ENCODE measurements at regions not wholly inside any gene's neighbourhood (a gene's known extent, or its start where the extent isn't known, plus 50 kb on each side); places are given as distances from the start of the nearest gene placed in this dataset.

DNA sequence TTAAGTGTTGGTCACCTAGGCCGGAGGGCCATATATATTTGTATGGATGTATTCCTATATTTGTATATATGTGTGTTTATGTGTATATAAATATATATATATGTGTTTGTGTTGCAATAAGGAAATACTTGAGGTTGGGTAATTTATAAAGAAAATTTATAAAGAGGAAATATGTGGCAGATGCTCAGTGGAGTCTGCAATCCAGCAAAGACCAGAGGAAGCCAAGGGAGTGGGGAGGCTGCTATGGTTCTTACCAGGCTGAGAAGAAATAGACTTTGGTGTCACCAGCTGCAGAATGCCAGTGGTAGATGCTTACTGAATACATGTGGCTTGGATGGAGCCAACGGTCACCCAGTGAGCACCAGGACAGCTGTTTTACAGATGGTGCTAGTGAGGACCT is 97.4 kb upstream of the ELOVL5 start:
- H3K36me3 Mint-ChIP-seq (ENCODE audit: low read depth) = peaks cover 4% of the 10 kb centered on the region
- H3K27ac Mint-ChIP-seq = no peak overlapping the region
- H3K9me3 Mint-ChIP-seq = peaks cover 18% of the 10 kb centered on the region
- no peaks in the 10 kb centered on the region for H3K27me3 Mint-ChIP-seq (ENCODE audit: low read depth, poor library complexity)
- no peak for DNase-seq
- TF ChIP-seq CTCF (IDR thresholded peaks at IDR 0.05) = no peak
- peaks cover 10% of the 10 kb centered on the region for H3K4me1 Mint-ChIP-seq
- no peak overlapping the region for H3K4me3 Mint-ChIP-seq

GRCh38 chr6:53441761-53442160 is 93.0 kb upstream of the ELOVL5 start:
- no peak overlapping the region for H3K4me3 Mint-ChIP-seq
- no peak for DNase-seq

GRCh38 chr6:53441035-53441493 is 92.3 kb upstream of the ELOVL5 start:
- DNase-seq = no peak
- H3K4me3 Mint-ChIP-seq = no peak overlapping the region
- no peak overlapping the region for H3K27ac Mint-ChIP-seq
- H3K27me3 Mint-ChIP-seq (ENCODE audit: low read depth, poor library complexity) = no peaks in the 10 kb centered on the region
- no peaks in the 10 kb centered on the region for H3K9me3 Mint-ChIP-seq
- peaks cover 12% of the 10 kb centered on the region for H3K4me1 Mint-ChIP-seq
- no peaks in the 10 kb centered on the region for H3K36me3 Mint-ChIP-seq (ENCODE audit: low read depth)
- no peak for TF ChIP-seq CTCF (IDR thresholded peaks at IDR 0.05)

More at GRCh38 chr6:53441761-53442160, 93.0 kb upstream of the ELOVL5 start:
- Mint-ChIP-seq H3K4me1 (peaks cover 15% of the 10 kb centered on the region), H3K36me3 (ENCODE audit: low read depth) (no peaks in the 10 kb centered on the region), H3K27ac (no peak overlapping the region), H3K9me3 (no peaks in the 10 kb centered on the region), H3K27me3 (ENCODE audit: low read depth, poor library complexity) (no peaks in the 10 kb centered on the region)
- TF ChIP-seq CTCF (IDR thresholded peaks at IDR 0.05) = no peak

GRCh38 chr6:53440336-53440945 is 91.7 kb upstream of the ELOVL5 start:
- Mint-ChIP-seq H3K36me3 (ENCODE audit: low read depth) (no peaks in the 10 kb centered on the region), H3K4me1 (peaks cover 12% of the 10 kb centered on the region), H3K9me3 (no peaks in the 10 kb centered on the region), H3K4me3 (no peak overlapping the region), H3K27me3 (ENCODE audit: low read depth, poor library complexity) (no peaks in the 10 kb centered on the region), H3K27ac (peak overlapping the region; percentile 55)
- DNase-seq = no peak
- TF ChIP-seq CTCF (IDR thresholded peaks at IDR 0.05) = no peak

GRCh38 chr6:53439556-53439955 is 90.8 kb upstream of the ELOVL5 start:
- Mint-ChIP-seq H3K27ac (no peak overlapping the region), H3K36me3 (ENCODE audit: low read depth) (no peaks in the 10 kb centered on the region), H3K27me3 (ENCODE audit: low read depth, poor library complexity) (no peaks in the 10 kb centered on the region), H3K4me1 (peaks cover 12% of the 10 kb centered on the region), H3K4me3 (no peak overlapping the region), H3K9me3 (no peaks in the 10 kb centered on the region)
- no peak for DNase-seq
- TF ChIP-seq CTCF (IDR thresholded peaks at IDR 0.05) = no peak

DNA sequence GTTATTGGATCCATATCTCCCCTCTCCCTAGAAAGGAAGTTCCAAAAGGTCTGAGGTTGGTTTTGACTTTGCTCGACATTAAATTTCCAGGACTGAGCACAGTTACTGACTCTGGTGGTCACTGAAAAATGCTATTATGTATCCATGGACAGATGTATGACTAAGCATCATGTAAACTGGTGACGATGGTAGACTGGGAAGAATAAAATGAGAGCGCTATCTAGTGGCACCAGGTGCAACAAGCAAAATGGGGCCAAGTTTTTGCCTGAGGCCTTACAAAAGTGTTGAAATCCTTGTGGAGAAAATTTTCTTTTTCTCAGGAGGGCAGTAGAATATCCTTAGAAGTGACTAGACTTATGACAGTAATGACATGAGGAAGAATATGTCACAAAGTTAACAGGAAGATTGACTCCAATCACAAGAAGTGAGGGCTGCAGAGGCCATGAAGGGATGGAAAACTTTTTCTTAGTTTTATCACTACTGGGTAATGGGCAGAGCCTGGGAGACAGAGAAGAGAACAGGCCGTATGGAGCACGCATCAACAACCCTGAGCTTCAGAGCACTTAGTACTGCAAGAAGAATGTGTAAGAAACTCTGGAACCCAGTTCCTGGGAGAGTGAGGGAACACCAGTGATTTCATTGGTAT is 88.9 kb upstream of the ELOVL5 start:
- no peak overlapping the region for H3K4me3 Mint-ChIP-seq
- H3K9me3 Mint-ChIP-seq = no peaks in the 10 kb centered on the region
- TF ChIP-seq CTCF (IDR thresholded peaks at IDR 0.05) = peak; percentile 52
- no peak overlapping the region for H3K27ac Mint-ChIP-seq
- no peaks in the 10 kb centered on the region for H3K27me3 Mint-ChIP-seq (ENCODE audit: low read depth, poor library complexity)
- H3K4me1 Mint-ChIP-seq = peaks cover 22% of the 10 kb centered on the region
- no peaks in the 10 kb centered on the region for H3K36me3 Mint-ChIP-seq (ENCODE audit: low read depth)
- peak; percentile 12 for DNase-seq
